ENCODE measurements at regions not wholly inside any gene's neighbourhood (a gene's known extent, or its start where the extent isn't known, plus 50 kb on each side); places are given as distances from the start of the nearest gene placed in this dataset.

GRCh38 chr1:213550804-213551203 is 437.0 kb upstream of the PROX1 start:
- no peak overlapping the region for H3K4me3 ChIP-seq (ENCODE audit: insufficient read depth, low read depth, low read length)
- TF ChIP-seq MAZ (IDR thresholded peaks at IDR 0.05; ENCODE audit: borderline replicate concordance, low read depth, low read length) = no peak
- no peak for TF ChIP-seq MAFK (IDR thresholded peaks at IDR 0.05; ENCODE audit: low read depth, low read length)
- TF ChIP-seq NFE2L2 (IDR thresholded peaks at IDR 0.05; ENCODE audit: low read depth, low read length) = no peak
- no peak for TF ChIP-seq MXI1 (IDR thresholded peaks at IDR 0.05; ENCODE audit: borderline replicate concordance, low read depth, low read length)
- TF ChIP-seq CHD1 (IDR thresholded peaks at IDR 0.05; ENCODE audit: low read depth, low read length) = no peak
- TF ChIP-seq RCOR1 (IDR thresholded peaks at IDR 0.05; ENCODE audit: insufficient replicate concordance, low read length) = no peak
- TF ChIP-seq BHLHE40 (IDR thresholded peaks at IDR 0.05; ENCODE audit: low read depth, low read length) = no peak
- TF ChIP-seq RFX5 (IDR thresholded peaks at IDR 0.05; ENCODE audit: low read depth, low read length) = no peak
- TF ChIP-seq SMC3 (IDR thresholded peaks at IDR 0.05; ENCODE audit: low read depth, low read length) = no peak
- no peak for TF ChIP-seq CTCF (conservative IDR thresholded peaks at IDR 0.05; ENCODE audit: low read depth, low read length)
- no peak for TF ChIP-seq FOS (IDR thresholded peaks at IDR 0.05; ENCODE audit: low read depth, low read length)
- TF ChIP-seq POLR2A (IDR thresholded peaks at IDR 0.05; ENCODE audit: low read depth, low read length) = no peak
- no peak for TF ChIP-seq USF2 (IDR thresholded peaks at IDR 0.05; ENCODE audit: low read depth, low read length)
- H3K9ac ChIP-seq (ENCODE audit: low read depth, low read length) = no peak overlapping the region
- H2BK15ac ChIP-seq (ENCODE audit: low read depth, low read length) = no peak overlapping the region
- H4K5ac ChIP-seq (ENCODE audit: low read depth, low read length) = no peak overlapping the region
- H2AK9ac ChIP-seq (replicated peaks; ENCODE audit: low read depth, low read length, poor library complexity) = no peak overlapping the region
- no peaks in the 10 kb centered on the region for H3K79me1 ChIP-seq (ENCODE audit: low read depth in 1 of 2, low read length in 2 of 2)
- dilution Hi-C loops (cut with HindIII; ENCODE audit: low sequenced_read_pairs, unreplicated experiment) = no loop called here
- no CpG with 5 or more reads among the region's 4 CpGs for WGBS, 2 experiments (ENCODE audit: extremely low coverage in 2 of 2, insufficient read length in 1 of 2)
- no peak overlapping the region for H2AK5ac ChIP-seq (ENCODE audit: low read depth, low read length)
- no peaks in the 10 kb centered on the region for H3K27me3 ChIP-seq (ENCODE audit: control insufficient read depth, insufficient read depth, low read length)
- no peak overlapping the region for H2BK20ac ChIP-seq (ENCODE audit: low read depth, low read length)
- ChIA-PET POLR2A (ENCODE audit: unreplicated experiment) (no interaction called here), CTCF (no interaction called here)
- no peak overlapping the region for H4K8ac ChIP-seq (ENCODE audit: low read depth in 2 of 2, low read length in 2 of 2)
- no peak overlapping the region for H3K18ac ChIP-seq (ENCODE audit: low read depth, low read length)
- H3K56ac ChIP-seq (ENCODE audit: extremely low read depth, insufficient read depth, low read length) = no peak overlapping the region
- no peak overlapping the region for H2BK5ac ChIP-seq (ENCODE audit: low read depth, low read length, poor library complexity, severe bottlenecking)
- ATAC-seq (ENCODE audit: low read depth) (no peak), DNase-seq (no peak)
- H4K20me1 ChIP-seq (ENCODE audit: insufficient read depth, low read length) = no peaks in the 10 kb centered on the region
- H3K4ac ChIP-seq (ENCODE audit: low read depth, low read length) = no peak overlapping the region
- H3K9me1 ChIP-seq (ENCODE audit: insufficient read depth, low read length) = no peaks in the 10 kb centered on the region
- no peaks in the 10 kb centered on the region for H3K36me3 ChIP-seq (ENCODE audit: control insufficient read depth, insufficient read depth, low read length)
- intact Hi-C loops (cut with micrococcal nuclease) = no loop called here
- H3K4me2 ChIP-seq (ENCODE audit: low read depth, low read length) = no peak overlapping the region
- H2BK120ac ChIP-seq (ENCODE audit: low read depth, low read length) = no peak overlapping the region
- H3K4me1 ChIP-seq (ENCODE audit: control insufficient read depth, insufficient read depth, low read length) = no peaks in the 10 kb centered on the region
- no peak overlapping the region for H3K23ac ChIP-seq (ENCODE audit: low read depth, low read length)
- no TSS peak for BruUV-seq (replicated peaks)
- no peak overlapping the region for H3K14ac ChIP-seq (replicated peaks; ENCODE audit: low read depth, low read length)
- peaks cover 6% of the 10 kb centered on the region; the same call in 1 of the 2 replicates for H3K9me3 ChIP-seq (ENCODE audit: control insufficient read depth, insufficient read depth, low read length)
- no peak overlapping the region for H2AFZ ChIP-seq (replicated peaks; ENCODE audit: low read length, poor library complexity)
- no peak overlapping the region for H3K27ac ChIP-seq (ENCODE audit: insufficient read depth, low read length)
- H4K91ac ChIP-seq (ENCODE audit: insufficient read depth, low read depth, low read length) = no peak overlapping the region
- in situ Hi-C loops (cut with MboI; ENCODE audit: low sequenced_read_pairs) = no loop called here

All from IMR-90 (cell line).